PFSK-1 (cell line): ENCODE measurements at regions not wholly inside any gene's neighbourhood (a gene's known extent, or its start where the extent isn't known, plus 50 kb on each side); places are given as distances from the start of the nearest gene placed in this dataset.

Experiments used
- FOXP2 ChIP-seq: optimal IDR thresholded peaks from 2 replicates; pipeline ENCODE3; 2011; ENCODE audit warnings: borderline replicate concordance, control low read depth, inconsistent platforms; ENCODE audit not compliant: insufficient read depth; ENCODE audit errors: extremely low read length, extremely low read depth
- POLR2AphosphoS5 ChIP-seq: IDR thresholded peaks from 2 replicates; pipeline ENCODE4 v1.6.1; 2012; ENCODE audit warnings: low read depth, mild to moderate bottlenecking, control low read depth, low read length, moderate library complexity
- REST ChIP-seq, 2 experiments: IDR thresholded peaks; 2 replicates each; pipeline versions ENCODE4 v1.6.1 to v1.8.0; 2011 to 2012; ENCODE audit warnings: low read depth in 2 of 2, low read length in 2 of 2, control low read depth in 1 of 2, inconsistent platforms in 1 of 2, mild to moderate bottlenecking in 1 of 2, moderate library complexity in 1 of 2; ENCODE audit not compliant: insufficient read depth in 1 of 2
- SIN3A ChIP-seq: IDR thresholded peaks from 2 replicates; pipeline ENCODE4 v1.6.1; 2012; ENCODE audit warnings: mild to moderate bottlenecking, low read length, moderate library complexity, borderline replicate concordance; ENCODE audit not compliant: insufficient read depth
- TAF1 ChIP-seq: IDR thresholded peaks from 2 replicates; pipeline ENCODE4 v1.6.1; 2012; ENCODE audit warnings: low read length, control low read depth, borderline replicate concordance; ENCODE audit not compliant: insufficient read depth

DNA sequence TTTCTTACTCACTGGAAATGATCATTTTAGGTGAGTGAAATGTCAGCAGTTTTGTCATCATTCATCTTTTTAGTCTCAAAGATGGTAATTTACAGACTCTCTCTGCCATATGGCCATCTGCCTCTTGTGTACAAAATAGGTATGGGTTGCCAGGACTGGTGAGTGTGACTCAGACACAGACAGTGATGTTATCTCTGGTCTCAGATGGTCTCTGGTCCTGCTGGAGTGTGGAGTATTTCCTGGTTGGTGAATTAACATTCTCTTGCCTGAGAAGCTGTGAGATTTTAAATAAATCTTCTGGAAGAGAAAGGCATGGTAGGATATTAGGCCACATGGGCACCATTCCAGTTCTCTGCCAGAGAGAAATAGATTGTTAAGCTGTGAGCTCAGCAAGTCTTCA, 207.0 kb downstream of the ATP23 start:
- TF ChIP-seq REST (IDR thresholded peaks at IDR 0.05; ENCODE audit: insufficient read depth in 1 of 2, low read depth in 2 of 2, low read length in 2 of 2), result no peak; a peak in 1 of 4 replicates

GRCh38 chr12:58148976-58149375, 207.6 kb downstream of the ATP23 start:
- TF ChIP-seq REST (IDR thresholded peaks at IDR 0.05; ENCODE audit: insufficient read depth in 1 of 2, low read depth in 2 of 2, low read length in 2 of 2) (no peak), FOXP2 (no peak)

GRCh38 chr12:58154359-58154758, 213.0 kb downstream of the ATP23 start:
- no peak for TF ChIP-seq REST (IDR thresholded peaks at IDR 0.05; ENCODE audit: insufficient read depth in 1 of 2, low read depth in 2 of 2, low read length in 2 of 2)
- TF ChIP-seq FOXP2, result no peak
- TF ChIP-seq POLR2AphosphoS5, result no peak
- no peak for TF ChIP-seq TAF1
- TF ChIP-seq SIN3A, result no peak

DNA sequence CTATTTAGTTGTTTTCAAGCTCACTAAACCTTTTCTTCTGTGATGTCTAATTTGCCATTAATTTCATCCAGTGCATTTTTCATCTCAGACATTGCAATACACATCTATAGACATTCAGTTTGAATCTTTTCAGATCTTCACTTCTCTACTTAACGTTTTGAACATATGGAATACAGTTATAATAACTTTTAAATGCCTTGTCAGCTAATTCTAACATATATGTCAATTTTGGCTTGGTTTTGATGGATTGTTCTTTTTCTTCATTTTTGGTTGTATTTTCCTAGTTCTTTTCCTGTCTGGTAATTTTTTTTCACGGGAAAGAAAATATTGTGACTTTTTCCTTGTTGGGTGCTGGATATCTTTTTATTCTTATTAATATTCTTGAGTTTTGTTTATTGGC, 215.3 kb downstream of the ATP23 start:
- TF ChIP-seq FOXP2 (no peak), TAF1 (no peak), SIN3A (no peak), POLR2AphosphoS5 (no peak), REST (IDR thresholded peaks at IDR 0.05; ENCODE audit: insufficient read depth in 1 of 2, low read depth in 2 of 2, low read length in 2 of 2) (no peak)

DNA sequence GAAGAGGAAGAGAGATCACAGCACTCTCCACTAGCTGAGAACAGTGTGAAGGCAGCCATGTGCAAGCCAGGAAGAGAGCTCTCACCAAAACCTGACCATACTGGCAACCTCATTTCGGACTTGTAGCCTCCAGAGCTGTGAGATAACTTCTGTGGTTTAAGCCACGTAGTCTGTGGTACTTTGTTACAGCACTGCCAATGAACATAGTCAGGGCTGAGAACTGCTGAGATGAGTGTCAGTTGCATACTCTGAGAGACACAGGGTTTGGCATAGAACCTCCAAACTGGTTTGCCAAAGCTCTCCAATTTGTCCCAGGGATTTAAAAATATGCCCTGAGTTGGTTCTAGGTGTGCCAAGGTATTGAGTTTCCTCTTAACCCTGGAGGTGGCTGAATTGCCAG, 218.6 kb downstream of the ATP23 start:
- TF ChIP-seq REST (IDR thresholded peaks at IDR 0.05; ENCODE audit: insufficient read depth in 1 of 2, low read depth in 2 of 2, low read length in 2 of 2) (no peak), TAF1 (no peak), FOXP2 (no peak), SIN3A (no peak), POLR2AphosphoS5 (no peak)
